CD14-positive monocyte (primary cell): ENCODE measurements at regions not wholly inside any gene's neighbourhood (a gene's known extent, or its start where the extent isn't known, plus 50 kb on each side); places are given as distances from the start of the nearest gene placed in this dataset.

ENCODE experiments used
- DNase-seq, 3 donors: peaks; one replicate each; pipeline ENCODE4 v3.0.0-alpha.2; 2011 to 2022
- H2AFZ ChIP-seq: 2 replicates; pipeline ENCODE4 v1.6.0; 2012; ENCODE audit warnings: mild to moderate bottlenecking, low read depth, low read length, inconsistent platforms; ENCODE audit not compliant: insufficient read depth, poor library complexity, severe bottlenecking
- H3K27ac ChIP-seq, 2 donors: 1 replicate in 1 of 2; 2 replicates in 1 of 2; pipeline ENCODE4 v1.5.1; 2012 to 2013; ENCODE audit warnings: low read length in 2 of 2, control low read depth in 1 of 2, inconsistent platforms in 1 of 2, low read depth in 1 of 2, mild to moderate bottlenecking in 1 of 2
- H3K27me3 ChIP-seq, 2 donors: one replicate each; pipeline versions ENCODE4 v1.6.0 to v1.6.1; 2011 to 2013; ENCODE audit warnings: low read length in 2 of 2; ENCODE audit not compliant: control insufficient read depth in 2 of 2, insufficient read depth in 2 of 2
- H3K36me3 ChIP-seq, 2 donors: replicated peaks in 1 of 2; 1 replicate in 1 of 2; 2 replicates in 1 of 2; pipeline versions ENCODE4 v1.5.1 to v1.6.1; 2012 to 2013; ENCODE audit warnings: low read length in 2 of 2, control low read depth in 1 of 2, inconsistent platforms in 1 of 2, mild to moderate bottlenecking in 1 of 2; ENCODE audit not compliant: insufficient read depth in 2 of 2, control insufficient read depth in 1 of 2
- H3K4me1 ChIP-seq, 2 donors: 1 replicate in 1 of 2; 2 replicates in 1 of 2; pipeline versions ENCODE4 v1.5.1 to v1.6.1; 2012 to 2013; ENCODE audit warnings: low read length in 2 of 2, control low read depth in 1 of 2, inconsistent platforms in 1 of 2, mild to moderate bottlenecking in 1 of 2, moderate library complexity in 1 of 2; ENCODE audit not compliant: insufficient read depth in 2 of 2, control insufficient read depth in 1 of 2
- H3K4me2 ChIP-seq: replicated peaks from 2 replicates; pipeline ENCODE3; 2012; ENCODE audit warnings: low read length, moderate library complexity, mild to moderate bottlenecking; ENCODE audit not compliant: poor library complexity, severe bottlenecking; ENCODE audit errors: extremely low read depth
- H3K4me3 ChIP-seq, 3 experiments: fragments of 200-600 bp in 1 of 3; sonication (generic) in 1 of 3; replicated peaks in 1 of 3; 1 replicate in 2 of 3; 2 replicates in 1 of 3; pipeline ENCODE4 v1.5.1; 2011 to 2013; ENCODE audit warnings: low read length in 3 of 3, mild to moderate bottlenecking in 3 of 3, control low read depth in 2 of 3, low read depth in 2 of 3, inconsistent platforms in 1 of 3, moderate library complexity in 1 of 3
- H3K79me2 ChIP-seq: 2 replicates; pipeline ENCODE4 v1.6.0; 2012; ENCODE audit warnings: mild to moderate bottlenecking, control low read depth, inconsistent platforms, low read length, moderate library complexity; ENCODE audit not compliant: insufficient read depth
- H3K9ac ChIP-seq: 2 replicates; pipeline ENCODE4 v1.6.0; 2017; ENCODE audit warnings: low read length, mild to moderate bottlenecking; ENCODE audit not compliant: insufficient read depth, poor library complexity, severe bottlenecking
- H3K9me3 ChIP-seq, 2 donors: replicated peaks in 1 of 2; 1 replicate in 1 of 2; 2 replicates in 1 of 2; pipeline versions ENCODE4 v1.5.1 to v1.6.1; 2012 to 2013; ENCODE audit warnings: low read length in 2 of 2, control low read depth in 1 of 2; ENCODE audit not compliant: control insufficient read depth in 1 of 2, insufficient read depth in 1 of 2
- H4K20me1 ChIP-seq: 2 replicates; pipeline ENCODE4 v1.6.0; 2012; ENCODE audit warnings: mild to moderate bottlenecking, low read length, control low read depth, moderate library complexity; ENCODE audit not compliant: insufficient read depth
- H3K27ac Mint-ChIP-seq, 7 donors: one replicate each; pipeline ENCODE4 v1.8.0; 2020; ENCODE audit warnings: mild to moderate bottlenecking in 7 of 7, mixed read lengths in 7 of 7, moderate library complexity in 6 of 7, inconsistent platforms in 2 of 7
- H3K27me3 Mint-ChIP-seq, 3 donors: one replicate each; pipeline ENCODE4 v1.8.0; 2021 to 2022; ENCODE audit warnings: low read depth in 3 of 3, mild to moderate bottlenecking in 3 of 3, mixed read lengths in 3 of 3, moderate library complexity in 3 of 3, inconsistent platforms in 1 of 3
- H3K36me3 Mint-ChIP-seq, 2 donors: one replicate each; pipeline ENCODE4 v1.8.0; 2020; ENCODE audit warnings: mixed read lengths in 2 of 2, inconsistent platforms in 1 of 2, mild to moderate bottlenecking in 1 of 2
- H3K4me1 Mint-ChIP-seq: one replicate; pipeline ENCODE4 v1.8.0; 2020; ENCODE audit warnings: mild to moderate bottlenecking, mixed read lengths
- H3K4me3 Mint-ChIP-seq, 2 donors: one replicate each; pipeline ENCODE4 v1.8.0; 2020; ENCODE audit warnings: mild to moderate bottlenecking in 2 of 2, mixed read lengths in 2 of 2, moderate library complexity in 1 of 2
- H3K9me3 Mint-ChIP-seq, 7 donors: one replicate each; pipeline ENCODE4 v1.8.0; 2020 to 2022; ENCODE audit warnings: mixed read lengths in 7 of 7, mild to moderate bottlenecking in 6 of 7, moderate library complexity in 6 of 7, inconsistent platforms in 2 of 7
- CTCF ChIP-seq: fragments of 200-600 bp; IDR thresholded peaks from one replicate; pipeline ENCODE4 v1.8.0; 2022; ENCODE audit warnings: antibody characterized with exemption, mild to moderate bottlenecking
- WGBS: methylation state at CpG from one replicate; pipeline ENCODE4 v1.1.5; 2013; ENCODE audit warnings: missing lambda C conversion rate; ENCODE audit not compliant: insufficient coverage; 5-methylcytosine and 5-hydroxymethylcytosine counted together
- intact Hi-C, 2 donors: fragments of 100-400 bp; cut with micrococcal nuclease; formaldehyde crosslinking; loops; one replicate each; pipeline versions ENCODE4 v1.15.0 to v1.15.1; 2023

GRCh38 chr12:32975122-32975521, 78.5 kb upstream of the PKP2 start:
- H3K36me3 Mint-ChIP-seq: no peaks in the 10 kb centered on the region
- Histone ChIP-seq H3K4me3 (no peak overlapping the region), H2AFZ (no peak overlapping the region), H3K27ac (no peak overlapping the region), H3K9me3 (no peaks in the 10 kb centered on the region), H3K36me3 (no peaks in the 10 kb centered on the region), H3K4me1 (no peaks in the 10 kb centered on the region), H3K27me3 (no peaks in the 10 kb centered on the region), H4K20me1 (no peaks in the 10 kb centered on the region), H3K9ac (no peak overlapping the region), H3K4me2 (no peak overlapping the region), H3K79me2 (no peaks in the 10 kb centered on the region)
- no peaks in the 10 kb centered on the region for H3K4me1 Mint-ChIP-seq
- no peak for TF ChIP-seq CTCF
- H3K9me3 Mint-ChIP-seq: no peaks in the 10 kb centered on the region
- H3K27me3 Mint-ChIP-seq: peaks cover 2 to 5% (median 4%) of the 10 kb centered on the region in 3 donors
- no peak overlapping the region for H3K4me3 Mint-ChIP-seq
- H3K27ac Mint-ChIP-seq: no peak overlapping the region
- intact Hi-C loops: no loop called here
- 92% methylated on average over 2 of the region's 3 CpGs for WGBS
- no peak for DNase-seq

- Histone ChIP-seq H3K4me1 (no peaks in the 10 kb centered on the region), H3K79me2 (no peaks in the 10 kb centered on the region), H3K27ac (no peak overlapping the region), H2AFZ (no peak overlapping the region), H3K27me3 (no peaks in the 10 kb centered on the region), H3K4me2 (no peak overlapping the region), H4K20me1 (no peaks in the 10 kb centered on the region), H3K4me3 (no peak overlapping the region), H3K9ac (no peak overlapping the region), H3K36me3 (no peaks in the 10 kb centered on the region), H3K9me3 (no peaks in the 10 kb centered on the region)
- Mint-ChIP-seq H3K4me3 (no peak overlapping the region), H3K4me1 (no peaks in the 10 kb centered on the region), H3K9me3 (no peaks in the 10 kb centered on the region), H3K36me3 (no peaks in the 10 kb centered on the region), H3K27me3 (peaks cover 2 to 4% (median 3%) of the 10 kb centered on the region in 3 donors), H3K27ac (no peak overlapping the region)
- DNase-seq: no peak
- TF ChIP-seq CTCF: no peak
- WGBS: 65% methylated on average over 3 of the region's 6 CpGs
- intact Hi-C loops: no loop called here
Observed at GRCh38 chr12:32970465-32971110, 74.0 kb upstream of the PKP2 start.
